Kidney epithelial cell (primary cell): ENCODE measurements at regions not wholly inside any gene's neighbourhood (a gene's known extent, or its start where the extent isn't known, plus 50 kb on each side); places are given as distances from the start of the nearest gene placed in this dataset.

ENCODE experiments used
- DNase-seq: peaks from one replicate; pipeline ENCODE4 v3.0.0-alpha.2; 2010; ENCODE audit warnings: low read depth
- H3K27me3 ChIP-seq: 2 replicates; pipeline ENCODE4 v1.6.0; 2011; ENCODE audit warnings: low read length; ENCODE audit not compliant: control insufficient read depth, insufficient read depth
- H3K36me3 ChIP-seq: 2 replicates; pipeline ENCODE4 v1.5.1; 2011; ENCODE audit warnings: low read length; ENCODE audit not compliant: control insufficient read depth, insufficient read depth
- H3K4me3 ChIP-seq: 2 replicates; pipeline ENCODE4 v1.5.1; 2011; ENCODE audit warnings: low read depth, mild to moderate bottlenecking, control low read depth, low read length
- TF ChIP-seq, protein P1 (sequence below): IDR thresholded peaks from 2 replicates; pipeline ENCODE4 v1.5.1; 2011; ENCODE audit warnings: mild to moderate bottlenecking, moderate library complexity, low read length, control low read depth, inconsistent platforms; ENCODE audit not compliant: insufficient read depth, poor library complexity, severe bottlenecking

DNA sequence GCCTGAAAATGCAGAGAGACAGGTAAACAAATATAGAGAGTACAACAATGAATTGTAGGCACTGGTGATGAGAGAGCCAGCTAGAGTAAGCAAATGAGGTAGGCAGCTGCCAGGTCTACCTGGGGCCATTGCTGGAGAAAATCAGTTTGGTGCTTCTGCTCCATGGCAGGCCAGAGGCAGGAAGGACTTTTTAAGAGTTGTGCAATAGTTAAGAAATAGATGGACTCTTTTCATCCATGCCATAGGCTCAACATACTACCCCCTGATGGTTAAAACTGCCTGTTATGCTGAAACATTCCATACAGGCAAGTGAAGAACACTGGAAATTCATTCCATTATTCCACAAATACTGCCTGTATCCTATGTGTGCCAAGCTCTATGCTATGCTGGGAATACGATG is 86.5 kb upstream of the CCDC112 start:
- no peaks in the 10 kb centered on the region for H3K36me3 ChIP-seq
- DNase-seq: no peak
- H3K27me3 ChIP-seq: no peaks in the 10 kb centered on the region
- H3K4me3 ChIP-seq: no peak overlapping the region
- TF ChIP-seq, protein P1, sequence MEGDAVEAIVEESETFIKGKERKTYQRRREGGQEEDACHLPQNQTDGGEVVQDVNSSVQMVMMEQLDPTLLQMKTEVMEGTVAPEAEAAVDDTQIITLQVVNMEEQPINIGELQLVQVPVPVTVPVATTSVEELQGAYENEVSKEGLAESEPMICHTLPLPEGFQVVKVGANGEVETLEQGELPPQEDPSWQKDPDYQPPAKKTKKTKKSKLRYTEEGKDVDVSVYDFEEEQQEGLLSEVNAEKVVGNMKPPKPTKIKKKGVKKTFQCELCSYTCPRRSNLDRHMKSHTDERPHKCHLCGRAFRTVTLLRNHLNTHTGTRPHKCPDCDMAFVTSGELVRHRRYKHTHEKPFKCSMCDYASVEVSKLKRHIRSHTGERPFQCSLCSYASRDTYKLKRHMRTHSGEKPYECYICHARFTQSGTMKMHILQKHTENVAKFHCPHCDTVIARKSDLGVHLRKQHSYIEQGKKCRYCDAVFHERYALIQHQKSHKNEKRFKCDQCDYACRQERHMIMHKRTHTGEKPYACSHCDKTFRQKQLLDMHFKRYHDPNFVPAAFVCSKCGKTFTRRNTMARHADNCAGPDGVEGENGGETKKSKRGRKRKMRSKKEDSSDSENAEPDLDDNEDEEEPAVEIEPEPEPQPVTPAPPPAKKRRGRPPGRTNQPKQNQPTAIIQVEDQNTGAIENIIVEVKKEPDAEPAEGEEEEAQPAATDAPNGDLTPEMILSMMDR: no peak

DNA sequence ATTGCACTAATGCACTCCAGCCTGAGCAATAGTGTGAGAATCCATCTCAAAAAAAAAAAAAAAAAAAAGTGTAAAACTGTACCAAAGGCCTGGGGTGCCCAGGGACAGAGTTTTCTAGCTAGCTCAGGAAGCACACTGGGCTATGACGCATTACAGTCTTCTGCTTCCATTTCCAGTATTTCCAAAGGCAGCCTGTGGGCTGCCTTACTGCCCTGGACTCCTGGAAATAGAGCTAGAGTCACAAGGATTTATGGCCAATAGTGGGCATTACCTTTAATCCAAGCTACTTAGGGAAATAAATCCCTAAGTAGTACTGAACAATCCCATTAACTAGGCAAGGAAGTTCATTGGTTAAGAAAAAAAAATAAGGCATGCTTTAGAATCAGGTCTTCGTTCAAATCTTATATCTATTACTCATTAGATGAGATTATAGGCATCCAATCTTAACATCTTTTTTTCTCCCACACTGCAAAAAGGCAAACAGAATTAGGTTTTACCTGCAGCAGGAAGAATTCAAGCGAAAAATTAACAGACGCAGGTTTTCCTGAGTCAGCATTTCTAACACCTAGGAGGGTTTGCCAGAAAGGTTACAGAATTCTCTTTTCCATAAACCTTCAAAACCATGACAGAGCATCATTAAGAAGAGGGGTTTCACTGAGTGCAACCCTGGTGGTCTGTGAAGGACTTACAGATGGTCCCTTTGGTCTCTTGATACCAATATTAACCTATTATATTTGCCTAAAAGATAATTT is 85.6 kb upstream of the CCDC112 start:
- no peaks in the 10 kb centered on the region for H3K27me3 ChIP-seq
- H3K36me3 ChIP-seq: no peaks in the 10 kb centered on the region
- H3K4me3 ChIP-seq: no peak overlapping the region
- TF ChIP-seq, protein P1: no peak
- no peak for DNase-seq

DNA sequence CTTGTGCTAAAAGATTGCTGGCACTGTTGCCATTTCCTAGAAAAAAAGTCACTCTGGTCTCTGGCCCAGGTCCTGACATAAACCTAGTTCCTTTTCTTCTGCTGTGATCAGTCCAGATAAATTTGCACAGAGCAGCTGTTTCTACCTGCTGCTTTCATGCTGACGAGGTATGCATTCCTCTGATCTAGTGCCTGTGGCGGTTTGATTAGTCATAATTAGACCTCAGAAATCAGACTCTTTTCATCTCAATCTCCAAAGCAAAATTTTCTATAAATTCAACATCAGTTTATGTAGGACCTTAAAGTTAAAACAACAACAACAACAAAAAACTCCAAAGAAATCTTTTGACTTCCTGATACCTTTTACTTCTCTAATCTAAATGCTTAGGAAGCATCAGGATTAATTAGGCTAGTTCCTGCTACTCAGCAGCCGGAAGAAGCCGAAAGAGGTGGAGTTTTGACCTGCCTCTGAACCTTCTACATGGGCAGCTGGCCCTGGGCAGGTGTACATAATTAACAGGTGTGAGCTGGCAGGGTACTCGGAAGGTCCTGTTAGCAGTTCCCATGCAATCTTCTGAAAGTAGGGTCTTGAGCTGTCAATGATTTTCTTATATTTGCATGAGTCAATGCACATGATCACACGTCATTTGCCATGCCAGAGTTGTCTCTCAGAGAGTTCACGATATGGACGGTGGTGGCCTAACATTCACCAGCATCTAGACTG is 83.3 kb upstream of the CCDC112 start:
- peak; percentile 69 for DNase-seq
- Histone ChIP-seq H3K27me3 (no peaks in the 10 kb centered on the region), H3K36me3 (no peaks in the 10 kb centered on the region), H3K4me3 (no peak overlapping the region)
- TF ChIP-seq, protein P1: no peak

DNA sequence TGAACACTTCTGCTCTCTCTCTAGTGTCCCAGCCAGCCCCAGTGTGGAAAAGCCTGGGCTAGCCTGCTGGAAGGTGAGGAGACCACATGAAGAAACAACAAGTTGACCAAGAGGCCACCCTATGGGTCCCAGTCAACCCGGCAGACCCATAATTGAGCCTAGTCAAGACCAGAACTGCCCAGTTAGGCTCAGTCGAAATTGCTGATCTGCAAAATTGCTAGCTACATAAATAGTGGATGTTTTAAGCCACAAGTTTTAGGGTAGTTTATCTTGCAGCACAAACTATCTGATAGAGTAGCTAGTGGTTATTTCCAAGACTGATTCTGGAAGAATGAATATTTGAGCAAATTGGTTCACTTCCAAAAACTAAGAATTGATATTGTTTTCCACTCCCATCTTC is 82.3 kb upstream of the CCDC112 start:
- no peaks in the 10 kb centered on the region for H3K36me3 ChIP-seq
- H3K4me3 ChIP-seq: no peak overlapping the region
- no peaks in the 10 kb centered on the region for H3K27me3 ChIP-seq
- DNase-seq: no peak
- TF ChIP-seq, protein P1: no peak

DNA sequence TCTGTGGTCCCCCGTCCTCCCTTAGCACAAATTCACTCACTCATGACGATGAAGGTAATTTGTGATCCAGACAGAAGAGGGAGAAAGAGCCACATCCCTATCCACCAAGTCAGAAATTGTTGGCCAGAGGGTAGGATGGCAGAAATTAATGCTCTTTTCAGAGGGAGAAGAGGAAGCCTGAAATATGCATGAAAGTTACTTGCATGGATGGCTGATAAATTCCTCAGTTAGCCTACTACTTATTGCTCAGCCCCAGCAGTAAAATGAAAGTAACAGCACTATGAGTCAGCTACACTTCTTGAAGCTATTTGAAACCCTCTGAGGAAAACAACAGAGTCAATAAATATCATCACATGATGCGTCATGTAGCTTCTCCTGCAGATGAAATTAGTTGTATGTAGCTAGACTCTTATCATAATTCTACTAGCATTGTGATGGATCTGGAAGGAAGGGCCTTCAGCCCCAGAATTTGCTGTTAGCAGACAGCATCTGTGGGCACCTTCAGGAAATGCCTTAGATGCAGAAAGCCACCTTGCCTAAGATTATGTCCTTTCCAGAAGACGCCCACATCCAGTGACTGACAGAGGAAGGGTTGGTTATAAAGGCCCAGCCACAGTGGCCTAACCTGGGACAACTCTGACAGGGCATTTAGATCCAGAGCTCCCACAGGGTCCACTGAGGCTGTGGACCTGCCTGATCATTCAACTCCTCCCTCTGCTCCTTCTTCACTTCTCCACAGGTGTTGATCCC is 81.2 kb upstream of the CCDC112 start:
- Histone ChIP-seq H3K36me3 (no peaks in the 10 kb centered on the region), H3K27me3 (no peaks in the 10 kb centered on the region), H3K4me3 (no peak overlapping the region)
- DNase-seq: peak; percentile 84
- TF ChIP-seq, protein P1: peak; percentile 34
